Right lung (tissue), 2 donors: ENCODE measurements at regions not wholly inside any gene's neighbourhood (a gene's known extent, or its start where the extent isn't known, plus 50 kb on each side); places are given as distances from the start of the nearest gene placed in this dataset.
"Not testable (repeated sequence)": the region's sequence is repeated elsewhere in the genome, so short reads cannot be mapped to it uniquely, and the experiment has no call there.

ENCODE experiments used
- DNase-seq, 2 donors: peaks; one replicate each; pipeline ENCODE4 v3.0.0-alpha.2; 2013

GRCh38 chr15:53213336-53213735, 423.2 kb upstream of the ONECUT1 start:
- DNase-seq = no peak

DNA sequence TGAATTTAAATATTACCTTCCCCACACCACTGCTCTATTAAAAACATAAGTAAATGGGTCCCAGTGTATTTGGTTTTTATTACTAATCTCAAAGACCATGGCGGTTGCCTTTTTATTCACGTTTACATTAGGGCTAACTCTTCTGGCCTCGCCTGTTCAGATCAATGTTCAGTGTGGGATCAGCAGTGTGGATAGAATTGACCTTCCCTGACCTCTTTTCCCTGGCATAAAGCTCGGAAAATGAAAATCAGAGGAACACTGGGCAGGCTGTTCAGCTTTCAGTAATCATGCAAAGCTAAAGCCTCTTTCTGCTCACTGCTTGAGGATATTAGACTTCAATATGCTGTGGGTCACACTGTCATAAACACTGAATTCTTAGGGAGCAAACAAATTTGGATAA, 422.6 kb upstream of the ONECUT1 start:
- DNase-seq = no peak

DNA sequence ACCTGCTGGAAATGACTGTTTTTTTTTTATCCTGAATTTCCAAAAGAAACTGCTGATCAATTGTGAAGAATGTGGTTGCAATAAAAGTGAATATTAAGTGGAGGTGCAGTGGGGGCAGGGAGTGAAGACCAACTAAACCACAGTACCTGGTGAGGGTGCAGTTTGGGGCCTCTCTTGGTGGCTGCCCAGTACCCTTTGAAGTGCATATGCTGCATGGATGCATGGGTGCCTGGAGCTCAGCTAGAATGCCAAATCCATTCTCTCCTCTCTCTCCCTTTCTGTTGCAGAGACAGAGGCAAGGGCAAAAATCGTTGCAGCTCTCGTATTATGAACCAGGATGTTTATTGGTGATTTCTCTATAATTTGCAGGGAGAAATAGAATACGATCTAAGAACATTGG, 420.5 kb upstream of the ONECUT1 start:
- no peak for DNase-seq

DNA sequence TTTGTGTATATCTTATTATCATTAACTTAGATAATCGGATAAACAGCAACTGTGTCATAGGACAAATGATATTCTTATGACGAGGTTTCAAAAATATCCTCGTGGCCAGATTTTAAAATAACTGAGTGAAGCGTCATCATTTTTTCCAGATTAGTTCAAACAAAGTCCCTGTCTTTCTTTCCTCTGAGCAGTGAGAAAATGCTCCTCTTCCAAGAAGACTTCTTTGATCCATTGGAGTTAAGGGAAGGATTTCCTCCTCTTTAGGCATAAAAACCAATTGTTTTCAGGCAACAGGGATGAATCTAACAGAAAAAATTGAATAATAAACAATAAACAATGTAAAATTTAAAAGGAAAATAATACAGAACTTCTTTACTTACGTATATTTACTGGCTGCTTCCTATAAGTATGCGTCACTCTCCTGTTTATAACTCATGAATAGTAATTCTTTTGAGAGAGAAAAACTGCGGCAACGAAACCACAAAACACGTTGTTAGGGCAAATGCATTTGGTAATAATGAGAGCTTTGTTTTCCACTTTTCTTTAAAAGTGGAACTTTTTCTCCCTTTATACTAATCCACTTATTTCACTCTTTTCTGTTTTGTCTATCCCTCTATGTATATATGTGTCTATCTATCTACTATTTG, 419.4 kb upstream of the ONECUT1 start:
- DNase-seq = no peak

GRCh38 chr15:53208751-53209150, 418.6 kb upstream of the ONECUT1 start:
- DNase-seq = no peak

DNA sequence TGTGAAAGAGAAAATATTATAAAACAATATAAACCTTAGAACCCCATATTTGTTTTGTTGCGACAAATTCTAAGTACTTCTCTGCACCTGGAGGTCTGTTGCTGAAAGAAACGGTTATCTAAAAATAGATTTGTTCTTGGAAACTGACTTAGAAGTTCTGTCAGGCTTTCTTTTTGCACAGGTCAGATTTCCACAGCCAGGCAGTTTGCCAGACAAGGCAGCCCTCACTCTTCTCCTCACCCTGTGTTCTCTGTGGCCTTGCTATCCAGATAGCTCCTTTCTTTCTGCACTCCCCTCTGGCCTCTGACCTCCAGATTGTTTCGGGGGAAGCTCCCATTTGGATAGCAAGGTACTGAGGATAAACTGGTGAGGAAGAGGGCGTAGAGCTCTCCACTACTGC, 413.3 kb upstream of the ONECUT1 start:
- no peak for DNase-seq

- DNase-seq = no peak
These were observed 412.7 kb upstream of the ONECUT1 start for GRCh38 chr15:53202876-53203275.

DNA sequence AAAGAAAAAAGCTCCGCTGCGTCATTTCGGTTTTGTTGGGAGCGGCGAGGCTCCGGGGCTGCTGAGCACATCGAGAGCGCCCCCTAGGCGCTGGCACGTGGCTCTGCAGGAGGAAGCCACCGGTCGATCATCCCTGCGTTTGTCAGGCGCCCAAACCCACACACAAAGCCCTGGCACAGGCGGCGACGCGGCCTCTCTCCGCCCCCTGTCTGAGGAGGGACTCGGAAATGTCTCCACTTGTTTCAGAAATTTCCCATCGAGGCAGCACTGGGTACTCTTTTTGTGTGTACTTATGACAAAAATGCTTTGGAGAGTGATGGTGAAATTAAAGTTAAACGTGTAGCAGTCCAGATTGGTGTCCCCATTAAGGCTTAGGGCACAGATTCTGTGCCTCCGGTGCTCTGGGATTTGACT, 407.3 kb upstream of the ONECUT1 start:
- DNase-seq = peak; percentile 33 to 35

GRCh38 chr15:53196788-53197187, 406.7 kb upstream of the ONECUT1 start:
- DNase-seq = no peak

GRCh38 chr15:53196242-53196641, 406.1 kb upstream of the ONECUT1 start:
- no peak for DNase-seq

GRCh38 chr15:53193149-53193548, 403.0 kb upstream of the ONECUT1 start:
- peak; percentile 12 to 21 for DNase-seq

DNA sequence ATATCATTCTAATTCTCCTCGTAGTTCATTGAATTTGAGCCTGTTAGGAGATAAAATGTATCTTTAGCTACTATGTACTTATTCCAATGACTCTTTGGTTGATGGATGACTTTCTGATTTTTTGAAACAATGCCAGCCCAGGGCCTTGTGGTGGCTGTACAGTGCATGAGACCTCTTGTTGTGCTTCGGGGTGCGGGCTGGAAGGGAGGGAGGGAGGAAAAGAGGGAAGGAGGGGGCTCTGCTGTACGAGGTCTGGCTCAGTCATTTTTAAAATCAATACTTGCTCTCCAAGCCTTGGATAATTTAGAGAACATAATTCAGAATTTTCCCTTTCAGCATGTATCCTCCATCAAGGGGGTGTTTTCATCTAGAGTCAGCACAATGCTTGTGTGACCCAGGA, 399.7 kb upstream of the ONECUT1 start:
- DNase-seq = no peak

DNA sequence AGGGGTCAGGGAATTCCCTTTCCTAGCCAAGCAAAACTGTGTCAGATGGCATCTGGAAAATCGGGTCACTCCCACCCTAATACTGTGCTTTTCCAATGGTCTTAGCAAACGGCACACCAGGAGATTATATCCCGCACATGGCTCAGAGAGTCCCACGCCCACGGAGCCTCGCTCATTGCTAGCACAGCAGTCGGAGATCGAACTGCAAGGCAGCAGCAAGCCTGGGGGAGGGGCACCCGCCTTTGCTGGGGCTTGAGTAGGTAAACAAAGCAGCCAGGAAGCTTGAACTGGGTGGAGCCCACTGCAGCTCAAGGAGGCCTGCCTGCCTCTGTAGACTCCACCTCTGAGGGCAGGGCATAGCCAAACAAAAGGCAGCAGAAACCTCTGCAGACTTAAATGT, 393.3 kb upstream of the ONECUT1 start:
- not testable (repeated sequence) for DNase-seq

- no peak for DNase-seq
These were observed 381.4 kb upstream of the ONECUT1 start for GRCh38 chr15:53171571-53171970.

GRCh38 chr15:53166684-53167201, 376.6 kb upstream of the ONECUT1 start:
- DNase-seq = no peak

DNA sequence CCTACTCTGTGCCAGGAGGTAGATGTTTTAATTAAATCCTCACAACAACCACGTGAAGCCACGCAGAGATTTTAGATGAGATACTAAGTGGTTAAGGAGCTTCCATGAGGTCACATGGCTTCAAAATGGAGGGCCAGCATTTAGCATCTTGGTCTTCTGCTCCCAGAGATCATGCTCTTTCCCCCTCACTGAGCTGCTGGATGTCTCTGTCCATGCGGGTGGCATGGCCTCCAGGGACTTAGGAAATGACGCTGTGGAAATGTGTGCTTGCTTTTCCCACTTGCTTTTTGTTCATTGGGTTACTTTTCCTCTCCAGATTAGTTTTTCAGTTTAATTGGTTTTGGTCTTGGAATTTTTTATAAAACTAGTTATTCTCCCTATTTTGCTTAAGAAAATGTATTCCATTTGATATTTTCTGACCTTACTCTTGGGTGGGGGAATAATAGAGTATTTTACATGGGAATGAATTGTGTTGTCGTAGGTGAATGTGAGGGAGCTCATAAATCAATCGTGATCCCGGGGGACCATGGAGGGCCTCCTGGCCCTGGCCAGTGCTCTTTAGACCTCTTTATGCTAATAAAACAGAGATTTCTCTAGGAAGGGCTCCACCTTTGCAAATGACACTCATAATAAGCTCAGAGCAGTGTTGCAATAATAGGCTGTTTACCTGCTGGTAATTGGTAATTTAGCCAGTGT, 376.0 kb upstream of the ONECUT1 start:
- no peak for DNase-seq

GRCh38 chr15:53160092-53160704, 370.1 kb upstream of the ONECUT1 start:
- DNase-seq = no peak

- DNase-seq = no peak
These were observed 369.3 kb upstream of the ONECUT1 start for GRCh38 chr15:53159458-53159857.

DNA sequence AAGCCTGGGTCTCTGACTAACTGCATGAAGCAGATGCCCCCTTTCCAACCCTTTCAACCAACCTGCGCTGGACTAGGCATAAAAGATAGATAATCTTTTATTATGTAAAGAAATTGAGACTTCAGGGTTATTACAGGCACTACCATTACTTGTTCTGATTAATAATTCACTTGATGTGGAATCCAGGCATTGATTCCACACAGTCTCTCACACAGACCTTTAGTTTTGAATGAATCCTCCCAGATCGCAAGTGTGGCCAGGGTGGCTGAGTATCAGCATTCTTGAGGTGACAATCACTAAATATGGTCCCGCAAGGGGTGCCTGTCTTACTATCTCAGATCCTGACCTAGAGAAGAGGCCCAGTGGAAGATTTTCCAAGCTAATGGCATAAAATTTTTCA, 368.9 kb upstream of the ONECUT1 start:
- no peak for DNase-seq

DNA sequence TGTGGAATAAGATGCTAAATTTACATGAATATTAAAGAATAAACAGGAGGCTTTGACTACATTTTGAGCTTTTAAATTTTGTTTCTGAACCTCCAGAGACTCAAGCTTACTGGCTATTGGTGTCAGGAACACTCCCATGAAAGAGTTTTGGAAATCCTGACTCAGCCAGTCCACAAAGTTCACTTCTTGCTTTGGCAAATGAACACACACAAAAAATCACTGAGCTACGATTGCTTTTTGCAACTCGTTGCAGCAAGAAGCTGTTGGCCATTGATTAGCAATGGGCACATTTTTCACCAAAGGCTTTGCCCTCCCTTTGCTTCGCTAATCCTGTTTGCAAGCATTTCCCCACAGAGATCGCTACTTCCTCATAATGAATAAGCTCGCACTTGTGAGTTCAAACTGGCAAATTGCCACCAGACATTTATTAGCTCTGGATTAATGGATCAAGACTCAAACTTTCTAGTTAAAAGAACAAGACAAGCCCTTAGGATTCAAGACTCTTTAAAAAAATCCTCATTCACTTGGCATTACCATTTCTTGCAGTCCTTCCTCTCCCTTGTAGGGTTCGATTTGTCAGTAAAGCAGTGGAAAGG, 343.2 kb upstream of the ONECUT1 start:
- DNase-seq = no peak

- DNase-seq = no peak
These were observed 340.8 kb upstream of the ONECUT1 start for GRCh38 chr15:53130943-53131342.

GRCh38 chr15:53129121-53129904, 339.2 kb upstream of the ONECUT1 start:
- no peak for DNase-seq
